ENCODE measurements at regions not wholly inside any gene's neighbourhood (a gene's known extent, or its start where the extent isn't known, plus 50 kb on each side); places are given as distances from the start of the nearest gene placed in this dataset.
"Not testable (repeated sequence)": the region's sequence is repeated elsewhere in the genome, so short reads cannot be mapped to it uniquely, and the experiment has no call there.

GRCh38 chr2:16031058-16031847 lies 90.9 kb downstream of the MYCN start:
- Mint-ChIP-seq H3K27ac (no peak overlapping the region), H3K27me3 (peaks cover 0 to 8% of the 10 kb centered on the region in 2 donors), H3K4me1 (ENCODE audit: low read depth in 2 of 2) (no peaks in the 10 kb centered on the region), H3K4me3 (no peak overlapping the region), H3K36me3 (no peaks in the 10 kb centered on the region), H3K9me3 (no peaks in the 10 kb centered on the region)
- ATAC-seq (no peak), DNase-seq (ENCODE audit: low spot score) (no peak)

GRCh38 chr2:16030206-16031057 lies 90.1 kb downstream of the MYCN start:
- no peak overlapping the region for H3K4me3 Mint-ChIP-seq
- peaks cover 0 to 8% of the 10 kb centered on the region in 2 donors for H3K27me3 Mint-ChIP-seq
- no peaks in the 10 kb centered on the region for H3K36me3 Mint-ChIP-seq
- H3K4me1 Mint-ChIP-seq (ENCODE audit: low read depth in 2 of 2) = no peaks in the 10 kb centered on the region
- DNase-seq (ENCODE audit: low spot score) (no peak), ATAC-seq (no peak)
- no peak overlapping the region for H3K27ac Mint-ChIP-seq
- H3K9me3 Mint-ChIP-seq = no peaks in the 10 kb centered on the region

GRCh38 chr2:16028644-16029043 lies 88.3 kb downstream of the MYCN start:
- ATAC-seq (no peak), DNase-seq (ENCODE audit: low spot score) (no peak)
- H3K27me3 Mint-ChIP-seq = peaks cover 0 to 4% of the 10 kb centered on the region in 2 donors
- no peaks in the 10 kb centered on the region for H3K9me3 Mint-ChIP-seq
- H3K4me3 Mint-ChIP-seq = no peak overlapping the region
- no peaks in the 10 kb centered on the region for H3K4me1 Mint-ChIP-seq (ENCODE audit: low read depth in 2 of 2)
- H3K27ac Mint-ChIP-seq = no peak overlapping the region
- H3K36me3 Mint-ChIP-seq = no peaks in the 10 kb centered on the region

- Mint-ChIP-seq H3K27ac (no peak overlapping the region), H3K4me3 (no peak overlapping the region), H3K9me3 (no peaks in the 10 kb centered on the region), H3K4me1 (ENCODE audit: low read depth in 2 of 2) (no peaks in the 10 kb centered on the region), H3K36me3 (no peaks in the 10 kb centered on the region), H3K27me3 (peaks cover 0 to 9% of the 10 kb centered on the region in 2 donors)
- no peak for ATAC-seq
- DNase-seq (ENCODE audit: low spot score) = no peak
Observed at GRCh38 chr2:16026816-16027501, 86.6 kb downstream of the MYCN start.

GRCh38 chr2:16025876-16026640 lies 85.7 kb downstream of the MYCN start:
- ATAC-seq (no peak), DNase-seq (ENCODE audit: low spot score) (no peak)
- no peaks in the 10 kb centered on the region for H3K9me3 Mint-ChIP-seq
- H3K36me3 Mint-ChIP-seq = no peaks in the 10 kb centered on the region
- H3K27ac Mint-ChIP-seq = no peak overlapping the region
- H3K4me1 Mint-ChIP-seq (ENCODE audit: low read depth in 2 of 2) = no peaks in the 10 kb centered on the region
- H3K4me3 Mint-ChIP-seq = no peak overlapping the region
- peaks cover 0 to 9% of the 10 kb centered on the region in 2 donors for H3K27me3 Mint-ChIP-seq

- peaks cover 0 to 11% of the 10 kb centered on the region in 2 donors for H3K27me3 Mint-ChIP-seq
Observed at GRCh38 chr2:16025211-16025875, 85.0 kb downstream of the MYCN start.

GRCh38 chr2:16024628-16025027 lies 84.3 kb downstream of the MYCN start:
- H3K4me3 Mint-ChIP-seq; ATAC-seq; H3K36me3 Mint-ChIP-seq; H3K4me1 Mint-ChIP-seq (ENCODE audit: low read depth in 2 of 2); H3K9me3 Mint-ChIP-seq; DNase-seq (ENCODE audit: low spot score); H3K27ac Mint-ChIP-seq: not testable (repeated sequence)
- peaks cover 0 to 15% of the 10 kb centered on the region in 2 donors for H3K27me3 Mint-ChIP-seq

More at GRCh38 chr2:16025211-16025875, 85.0 kb downstream of the MYCN start:
- no peak overlapping the region for H3K27ac Mint-ChIP-seq
- no peak overlapping the region for H3K4me3 Mint-ChIP-seq
- H3K4me1 Mint-ChIP-seq (ENCODE audit: low read depth in 2 of 2) = no peaks in the 10 kb centered on the region
- ATAC-seq (no peak), DNase-seq (ENCODE audit: low spot score) (no peak)
- no peaks in the 10 kb centered on the region for H3K36me3 Mint-ChIP-seq
- no peaks in the 10 kb centered on the region for H3K9me3 Mint-ChIP-seq

- no peaks in the 10 kb centered on the region for H3K9me3 Mint-ChIP-seq
- no peak overlapping the region for H3K27ac Mint-ChIP-seq
- no peaks in the 10 kb centered on the region for H3K4me1 Mint-ChIP-seq (ENCODE audit: low read depth in 2 of 2)
- H3K4me3 Mint-ChIP-seq = no peak overlapping the region
- ATAC-seq (no peak), DNase-seq (ENCODE audit: low spot score) (no peak)
- H3K36me3 Mint-ChIP-seq = no peaks in the 10 kb centered on the region
- H3K27me3 Mint-ChIP-seq = peaks cover 0 to 17% of the 10 kb centered on the region in 2 donors
Observed at GRCh38 chr2:16023506-16024360, 83.4 kb downstream of the MYCN start.

- no peaks in the 10 kb centered on the region for H3K9me3 Mint-ChIP-seq
- H3K36me3 Mint-ChIP-seq = no peaks in the 10 kb centered on the region
- peaks cover 0 to 22% of the 10 kb centered on the region in 2 donors for H3K27me3 Mint-ChIP-seq
- no peak overlapping the region for H3K27ac Mint-ChIP-seq
- no peak overlapping the region for H3K4me3 Mint-ChIP-seq
- ATAC-seq (no peak), DNase-seq (ENCODE audit: low spot score) (no peak)
- no peaks in the 10 kb centered on the region for H3K4me1 Mint-ChIP-seq (ENCODE audit: low read depth in 2 of 2)
Observed at GRCh38 chr2:16022548-16023240, 82.3 kb downstream of the MYCN start.

- Mint-ChIP-seq H3K4me1 (ENCODE audit: low read depth in 2 of 2) (no peaks in the 10 kb centered on the region), H3K27ac (no peak overlapping the region), H3K36me3 (no peaks in the 10 kb centered on the region), H3K9me3 (no peaks in the 10 kb centered on the region), H3K4me3 (no peak overlapping the region), H3K27me3 (peaks cover 0 to 25% of the 10 kb centered on the region in 2 donors)
- no peak for DNase-seq (ENCODE audit: low spot score)
- ATAC-seq = no peak
Observed at GRCh38 chr2:16021611-16022363, 81.4 kb downstream of the MYCN start.

- no peak for DNase-seq (ENCODE audit: low spot score)
- Mint-ChIP-seq H3K27me3 (peaks cover 5 to 30% of the 10 kb centered on the region in 2 donors), H3K36me3 (no peaks in the 10 kb centered on the region), H3K4me3 (no peak overlapping the region), H3K4me1 (ENCODE audit: low read depth in 2 of 2) (no peaks in the 10 kb centered on the region), H3K9me3 (no peaks in the 10 kb centered on the region), H3K27ac (no peak overlapping the region)
- no peak for ATAC-seq
Observed at GRCh38 chr2:16020389-16021008, 80.1 kb downstream of the MYCN start.
